ENCODE measurements at regions not wholly inside any gene's neighbourhood (a gene's known extent, or its start where the extent isn't known, plus 50 kb on each side); places are given as distances from the start of the nearest gene placed in this dataset.

- Histone ChIP-seq H3K4ac (replicated peaks; ENCODE audit: insufficient read length, low read depth, low read length) (no peak overlapping the region), H3K27me3 (replicated peaks in 1 of 4; ENCODE audit: control insufficient read depth in 3 of 4, extremely low read depth in 1 of 4, insufficient read depth in 3 of 4, low read length in 3 of 4) (no peaks in the 10 kb centered on the region), H3K14ac (ENCODE audit: insufficient read length) (no peak overlapping the region), H3K23me2 (ENCODE audit: low read depth, low read length) (no peaks in the 10 kb centered on the region), H3K18ac (ENCODE audit: extremely low read depth, low read length) (no peak overlapping the region), H3K79me1 (ENCODE audit: low read depth, low read length) (no peaks in the 10 kb centered on the region), H3K4me2 (ENCODE audit: insufficient read depth in 1 of 2, low read depth in 2 of 2, low read length in 2 of 2) (no peak overlapping the region), H3K36me3 (ENCODE audit: control insufficient read depth in 2 of 4, insufficient read depth in 4 of 4, low read length in 3 of 4) (no peaks in the 10 kb centered on the region), H4K8ac (ENCODE audit: extremely low read depth, insufficient read depth, low read length) (no peak overlapping the region), H2BK20ac (ENCODE audit: low read length) (no peak overlapping the region), H4K20me1 (replicated peaks in 1 of 2; ENCODE audit: control insufficient read depth in 1 of 2, insufficient read depth in 2 of 2, low read length in 2 of 2) (no peaks in the 10 kb centered on the region), H4K5ac (ENCODE audit: insufficient read length, low read depth, low read length) (no peak overlapping the region), H2BK5ac (ENCODE audit: low read depth, low read length) (no peak overlapping the region), H3K9me3 (ENCODE audit: insufficient read depth in 2 of 2, low read depth in 1 of 2, low read length in 1 of 2) (no peaks in the 10 kb centered on the region), H4K91ac (replicated peaks; ENCODE audit: insufficient read length, low read length) (no peak overlapping the region), H3K4me1 (replicated peaks in 1 of 4; ENCODE audit: control insufficient read depth in 3 of 4, insufficient read depth in 4 of 4, low read length in 3 of 4) (no peaks in the 10 kb centered on the region; a peak in 1 of 7 replicates), H3K27ac (ENCODE audit: low read depth, low read length) (no peak overlapping the region), H3K56ac (replicated peaks; ENCODE audit: insufficient read length, low read depth, low read length) (no peak overlapping the region), H2AK5ac (ENCODE audit: low read depth, low read length) (no peak overlapping the region), H3K4me3 (ENCODE audit: extremely low read depth in 1 of 4, insufficient read depth in 2 of 4, low read depth in 3 of 4, low read length in 4 of 4) (no peak overlapping the region), H3K9ac (replicated peaks in 1 of 4; ENCODE audit: extremely low read depth in 1 of 4, low read depth in 3 of 4, low read length in 3 of 4) (no peak overlapping the region), H3K79me2 (ENCODE audit: control insufficient read depth in 1 of 2, insufficient read depth in 2 of 2, low read length in 2 of 2) (no peaks in the 10 kb centered on the region), H2BK120ac (replicated peaks; ENCODE audit: low read depth, low read length) (no peak overlapping the region), H3K23ac (ENCODE audit: insufficient read length) (no peak overlapping the region), H2AFZ (ENCODE audit: low read length) (no peak overlapping the region), H2BK12ac (ENCODE audit: low read depth, low read length) (no peak overlapping the region), H2BK15ac (ENCODE audit: low read length) (no peak overlapping the region)
- CTCF ChIA-PET (ENCODE audit: partially characterized antibody), result interaction anchor here (1.1 to 6.2 kb wide), 7 partner anchors 8 to 222 kb away, joined by 3 to 64 read pairs (median 4); no protein-coding TSS in a partner anchor
- DNase-seq (ENCODE audit: low read depth in 1 of 2, low spot score in 2 of 2) (peak in 1 of 2 experiments; percentile 42), FAIRE-seq (no peak)
- POLR2A ChIA-PET (ENCODE audit: partially characterized antibody), result interaction anchor here (0.7 kb wide), 1 partner anchor 25 kb away, joined by 3 read pairs; no protein-coding TSS in a partner anchor
- TF ChIP-seq YY1 (IDR thresholded peaks at IDR 0.05; ENCODE audit: low read depth, low read length) (no peak), SIRT6 (IDR thresholded peaks at IDR 0.05; ENCODE audit: low read length) (no peak), BCL11A (IDR thresholded peaks at IDR 0.05; ENCODE audit: low read depth in 2 of 2, low read length in 2 of 2) (no peak), SP1 (IDR thresholded peaks at IDR 0.05; ENCODE audit: low read depth, low read length) (no peak), KDM4A (IDR thresholded peaks at IDR 0.05; ENCODE audit: low read depth, low read length, severe bottlenecking) (no peak), JUND (IDR thresholded peaks at IDR 0.05; ENCODE audit: low read length) (no peak), POLR2AphosphoS5 (IDR thresholded peaks at IDR 0.05; ENCODE audit: low read depth, low read length) (no peak), SIX5 (IDR thresholded peaks at IDR 0.05; ENCODE audit: low read depth, low read length) (no peak)
- WGBS, 2 experiments (ENCODE audit: extremely low coverage in 1 of 2, insufficient coverage in 1 of 2, insufficient read length in 1 of 2, insufficient replicate concordance in 2 of 2, low coverage in 1 of 2, low lambda C conversion rate in 2 of 2, missing lambda C conversion rate in 1 of 2), result 87% methylated on average over 10 of the region's 10 CpGs; no CpG with 5 or more reads in 1 of the 2 experiments
Observed at GRCh38 chr11:10628508-10629236, 60.2 kb upstream of the LYVE1 start.

Data from H1 (cell line).